HEK293 (cell line): ENCODE measurements at regions not wholly inside any gene's neighbourhood (a gene's known extent, or its start where the extent isn't known, plus 50 kb on each side); places are given as distances from the start of the nearest gene placed in this dataset.

ENCODE experiments used
- AEBP2 ChIP-seq: fragments of 450-650 bp; formaldehyde crosslinking; IDR thresholded peaks from 2 replicates; pipeline ENCODE4 v1.5.1; 2016; ENCODE audit warnings: missing biosample characterization, missing genetic modification characterization, borderline replicate concordance
- CTCF ChIP-seq: fragments of 450-650 bp; formaldehyde crosslinking; IDR thresholded peaks from 2 replicates; pipeline ENCODE4 v1.5.1; 2016; ENCODE audit warnings: missing biosample characterization, missing genetic modification characterization
- GLIS1 ChIP-seq: fragments of 450-650 bp; formaldehyde crosslinking; IDR thresholded peaks from 2 replicates; pipeline ENCODE4 v1.5.1; 2016; ENCODE audit warnings: missing biosample characterization, missing genetic modification characterization
- INSM2 ChIP-seq: fragments of 450-650 bp; formaldehyde crosslinking; IDR thresholded peaks from 2 replicates; pipeline ENCODE4 v1.5.1; 2016; ENCODE audit warnings: missing biosample characterization, missing genetic modification characterization
- KLF10 ChIP-seq: fragments of 450-650 bp; IDR thresholded peaks from 2 replicates; pipeline ENCODE4 v1.5.1; 2018; ENCODE audit warnings: missing biosample characterization, mild to moderate bottlenecking, missing genetic modification characterization
- MYNN ChIP-seq: fragments of 450-650 bp; formaldehyde crosslinking; IDR thresholded peaks from 2 replicates; pipeline ENCODE4 v1.5.1; 2016; ENCODE audit warnings: missing biosample characterization, missing genetic modification characterization, borderline replicate concordance
- PRDM4 ChIP-seq: fragments of 450-650 bp; formaldehyde crosslinking; IDR thresholded peaks from 2 replicates; pipeline ENCODE4 v1.5.1; 2017; ENCODE audit warnings: missing biosample characterization, missing genetic modification characterization
- SETDB1 ChIP-seq: IDR thresholded peaks from one replicate; pipeline ENCODE4 v1.6.1; 2017; ENCODE audit warnings: mild to moderate bottlenecking, low read length, moderate library complexity, mixed read lengths; ENCODE audit not compliant: insufficient read length
- TSHZ1 ChIP-seq: fragments of 450-650 bp; formaldehyde crosslinking; IDR thresholded peaks from 2 replicates; pipeline ENCODE4 v1.5.1; 2016; ENCODE audit warnings: missing biosample characterization, missing genetic modification characterization, borderline replicate concordance
- ZBTB49 ChIP-seq: fragments of 450-650 bp; formaldehyde crosslinking; IDR thresholded peaks from 2 replicates; pipeline ENCODE4 v1.5.1; 2016; ENCODE audit warnings: missing biosample characterization, missing genetic modification characterization, low read depth
- ZNF140 ChIP-seq: fragments of 450-650 bp; formaldehyde crosslinking; IDR thresholded peaks from 2 replicates; pipeline ENCODE4 v1.5.1; 2016; ENCODE audit warnings: missing biosample characterization, missing genetic modification characterization
- ZNF211 ChIP-seq: fragments of 450-650 bp; formaldehyde crosslinking; IDR thresholded peaks from 2 replicates; pipeline ENCODE4 v1.5.1; 2016; ENCODE audit warnings: low read depth, missing biosample characterization, missing genetic modification characterization
- ZNF239 ChIP-seq: fragments of 450-650 bp; formaldehyde crosslinking; IDR thresholded peaks from 2 replicates; pipeline ENCODE4 v1.5.1; 2016; ENCODE audit warnings: missing biosample characterization, missing genetic modification characterization
- ZNF248 ChIP-seq: fragments of 450-650 bp; formaldehyde crosslinking; IDR thresholded peaks from 2 replicates; pipeline ENCODE4 v1.5.1; 2017; ENCODE audit warnings: missing biosample characterization, missing genetic modification characterization
- ZNF274 ChIP-seq, 2 experiments: fragments of 200-500 bp in 1 of 2; fragments of 450-650 bp in 1 of 2; sonication (Bioruptor generic) in 1 of 2; formaldehyde crosslinking in 1 of 2; IDR thresholded peaks; 2 replicates each; pipeline versions ENCODE4 v1.5.1 to v1.6.1; 2014 to 2016; ENCODE audit warnings: borderline replicate concordance in 1 of 2, inconsistent platforms in 1 of 2, low read length in 1 of 2, missing biosample characterization in 1 of 2, missing genetic modification characterization in 1 of 2
- ZNF335 ChIP-seq: fragments of 450-650 bp; formaldehyde crosslinking; conservative IDR thresholded peaks from 2 replicates; pipeline ENCODE4 v1.5.1; 2016; ENCODE audit warnings: missing biosample characterization, missing genetic modification characterization
- ZNF366 ChIP-seq: fragments of 450-650 bp; formaldehyde crosslinking; conservative IDR thresholded peaks from 2 replicates; pipeline ENCODE4 v1.5.1; 2016; ENCODE audit warnings: missing biosample characterization, missing genetic modification characterization
- ZNF48 ChIP-seq: fragments of 450-650 bp; formaldehyde crosslinking; IDR thresholded peaks from 2 replicates; pipeline ENCODE4 v1.5.1; 2016; ENCODE audit warnings: missing biosample characterization, missing genetic modification characterization
- ZNF501 ChIP-seq: fragments of 450-650 bp; formaldehyde crosslinking; IDR thresholded peaks from 2 replicates; pipeline ENCODE4 v1.5.1; 2016; ENCODE audit warnings: missing biosample characterization, missing genetic modification characterization
- ZNF513 ChIP-seq: fragments of 450-650 bp; IDR thresholded peaks from 2 replicates; pipeline ENCODE4 v1.5.1; 2018; ENCODE audit warnings: missing biosample characterization, missing genetic modification characterization
- ZNF585B ChIP-seq: fragments of 450-650 bp; formaldehyde crosslinking; IDR thresholded peaks from 2 replicates; pipeline ENCODE4 v1.5.1; 2016; ENCODE audit warnings: missing biosample characterization, missing genetic modification characterization
- ZNF747 ChIP-seq: fragments of 450-650 bp; formaldehyde crosslinking; IDR thresholded peaks from 2 replicates; pipeline ENCODE4 v1.5.1; 2016; ENCODE audit warnings: missing biosample characterization, missing genetic modification characterization

- TF ChIP-seq ZNF513 (no peak), ZNF335 (tag by site-specific recombination) (no peak), AEBP2 (tag by site-specific recombination) (no peak), KLF10 (tag by site-specific recombination) (no peak), TSHZ1 (tag by site-specific recombination) (no peak), GLIS1 (no peak), ZNF248 (tag by site-specific recombination) (no peak), ZNF585B (tag by site-specific recombination) (no peak), ZNF211 (no peak), SETDB1 (no peak), ZNF48 (no peak), ZNF274 (IDR thresholded peaks at IDR 0.05; ENCODE audit: low read length) (no peak), ZNF274 (tag by site-specific recombination; IDR thresholded peaks at IDR 0.05; ENCODE audit: borderline replicate concordance) (no peak), ZNF747 (no peak), ZNF501 (no peak), CTCF (tag by site-specific recombination) (no peak), ZNF239 (no peak), ZNF366 (tag by site-specific recombination) (no peak), PRDM4 (tag by site-specific recombination) (no peak), ZBTB49 (tag by site-specific recombination) (no peak), ZNF140 (peak; percentile 75; the same call in 1 of the 2 replicates), INSM2 (tag by site-specific recombination) (no peak), MYNN (tag by site-specific recombination) (no peak)
Measured at GRCh38 chr2:12302691-12303090, 414.0 kb upstream of the TRIB2 start (continued).
